ENCODE measurements at regions not wholly inside any gene's neighbourhood (a gene's known extent, or its start where the extent isn't known, plus 50 kb on each side); places are given as distances from the start of the nearest gene placed in this dataset.

- TF ChIP-seq SRSF9 (IDR thresholded peaks at IDR 0.05; ENCODE audit: borderline replicate concordance, low read depth, low read length) (no peak), MCM7 (IDR thresholded peaks at IDR 0.05) (no peak), POLR2AphosphoS5 (IDR thresholded peaks at IDR 0.05; ENCODE audit: control insufficient read depth, insufficient read depth, low read depth, low read length) (no peak), ZNF280B (CRISPR knock-in tag; IDR thresholded peaks at IDR 0.05) (no peak), RFX5 (IDR thresholded peaks at IDR 0.05; ENCODE audit: low read depth, low read length) (no peak), THRA (IDR thresholded peaks at IDR 0.05) (no peak), ZNF740 (CRISPR knock-in tag; IDR thresholded peaks at IDR 0.05) (no peak), ZNF740 (tag; IDR thresholded peaks at IDR 0.05) (no peak), EP300 (IDR thresholded peaks at IDR 0.05; ENCODE audit: low read length) (no peak), PBX2 (CRISPR knock-in tag; IDR thresholded peaks at IDR 0.05; ENCODE audit: low read depth) (no peak), PBX2 (tag; conservative IDR thresholded peaks at IDR 0.05; ENCODE audit: low read depth) (no peak), POLR2A (conservative IDR thresholded peaks at IDR 0.05) (no peak), ZFX (CRISPR knock-in tag; IDR thresholded peaks at IDR 0.05) (no peak), NCOR1 (IDR thresholded peaks at IDR 0.05) (no peak), ZNF232 (CRISPR knock-in tag; IDR thresholded peaks at IDR 0.05) (no peak)
Measured at GRCh38 chr5:172586125-172587060, 54.7 kb upstream of the NEURL1B start.
